NCI-H446 (cell line): ENCODE measurements at regions not wholly inside any gene's neighbourhood (a gene's known extent, or its start where the extent isn't known, plus 50 kb on each side); places are given as distances from the start of the nearest gene placed in this dataset.
"Not testable (repeated sequence)": the region's sequence is repeated elsewhere in the genome, so short reads cannot be mapped to it uniquely, and the experiment has no call there.

Experiments
- DNase-seq, 2 experiments: peaks; one replicate each; lab custom pipeline; 2025; lab: John Stamatoyannopoulos, UW

- DNase-seq, result no peak
Measured at GRCh38 chr3:151553888-151554287, 93.0 kb upstream of the IGSF10 start.

- DNase-seq, result no peak
Measured at GRCh38 chr3:151552589-151552988, 91.7 kb upstream of the IGSF10 start.

- DNase-seq, result no peak
Measured at GRCh38 chr3:151550642-151551041, 89.8 kb upstream of the IGSF10 start.

- DNase-seq, result no peak
Measured at GRCh38 chr3:151550025-151550618, 89.3 kb upstream of the IGSF10 start.

- DNase-seq, result no peak
Measured at GRCh38 chr3:151548195-151548594, 87.3 kb upstream of the IGSF10 start.

GRCh38 chr3:151544164-151544548 lies 83.3 kb upstream of the IGSF10 start:
- DNase-seq, result no peak

GRCh38 chr3:151541178-151541577 lies 80.3 kb upstream of the IGSF10 start:
- no peak for DNase-seq

- no peak for DNase-seq
Measured at GRCh38 chr3:151539599-151539998, 78.7 kb upstream of the IGSF10 start.

- peak; percentile 58 to 62 for DNase-seq
Measured at GRCh38 chr3:151538456-151539393, 77.9 kb upstream of the IGSF10 start.

- no peak for DNase-seq
Measured at GRCh38 chr3:151537726-151538125, 76.9 kb upstream of the IGSF10 start.

- no peak for DNase-seq
Measured at GRCh38 chr3:151526757-151527156, 65.9 kb upstream of the IGSF10 start.

GRCh38 chr3:151520105-151520504 lies 59.2 kb upstream of the IGSF10 start:
- DNase-seq, result no peak

- not testable (repeated sequence) for DNase-seq
Measured at GRCh38 chr3:151511433-151511832, 50.6 kb upstream of the IGSF10 start.
